Activated CD8-positive, alpha-beta memory T cell treated with anti-CD3 and anti-CD28 coated beads, Interleukin-2, amount 50 U/mL, for 4 hours (primary cell): ENCODE measurements at regions not wholly inside any gene's neighbourhood (a gene's known extent, or its start where the extent isn't known, plus 50 kb on each side); places are given as distances from the start of the nearest gene placed in this dataset.
"Not testable (repeated sequence)": the region's sequence is repeated elsewhere in the genome, so short reads cannot be mapped to it uniquely, and the experiment has no call there.

ENCODE experiments used
- DNase-seq: peaks from one replicate; pipeline ENCODE4 v3.0.0-alpha.2; 2020

DNA sequence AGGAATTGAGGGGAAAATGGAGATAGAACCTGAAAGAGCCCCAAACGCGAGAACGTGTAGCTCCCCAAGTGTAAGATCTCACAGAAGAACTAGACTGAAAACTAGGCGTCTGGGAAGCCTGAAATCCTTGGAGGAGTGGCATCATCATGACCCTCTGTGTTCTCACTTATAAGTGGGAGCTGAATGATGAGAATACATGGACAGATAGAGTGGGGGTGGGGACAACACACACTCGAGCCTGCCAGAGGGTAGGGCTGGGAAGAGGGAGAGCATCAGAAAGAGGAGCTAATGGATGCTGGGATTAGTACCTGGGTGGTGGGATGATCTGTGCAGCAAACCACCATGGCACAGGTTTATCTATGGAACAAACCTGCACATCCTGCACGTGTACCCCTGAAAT is 258.7 kb upstream of the NOTCH2NLA start:
- DNase-seq, result not testable (repeated sequence)

DNA sequence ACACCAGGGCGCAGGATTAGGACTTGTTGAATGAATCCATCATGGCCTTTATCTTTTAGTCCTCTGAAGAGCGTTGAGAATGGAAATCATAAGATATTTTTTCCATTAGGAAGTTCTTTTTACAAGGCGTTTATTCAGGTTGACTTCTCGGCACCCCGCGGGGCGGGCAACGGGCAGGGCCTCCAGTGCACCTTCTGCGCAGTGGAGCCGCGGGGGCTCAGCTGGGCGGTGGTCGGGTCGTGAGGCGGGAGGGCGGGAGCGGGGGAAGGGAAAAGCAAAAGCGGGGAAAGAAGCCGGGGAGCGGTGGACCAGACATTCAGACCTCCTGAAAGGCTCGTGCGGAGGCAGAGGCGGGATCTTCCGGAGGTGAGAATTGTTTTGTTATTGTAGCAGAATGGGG is 258.3 kb upstream of the NOTCH2NLA start:
- DNase-seq, result not testable (repeated sequence)

DNA sequence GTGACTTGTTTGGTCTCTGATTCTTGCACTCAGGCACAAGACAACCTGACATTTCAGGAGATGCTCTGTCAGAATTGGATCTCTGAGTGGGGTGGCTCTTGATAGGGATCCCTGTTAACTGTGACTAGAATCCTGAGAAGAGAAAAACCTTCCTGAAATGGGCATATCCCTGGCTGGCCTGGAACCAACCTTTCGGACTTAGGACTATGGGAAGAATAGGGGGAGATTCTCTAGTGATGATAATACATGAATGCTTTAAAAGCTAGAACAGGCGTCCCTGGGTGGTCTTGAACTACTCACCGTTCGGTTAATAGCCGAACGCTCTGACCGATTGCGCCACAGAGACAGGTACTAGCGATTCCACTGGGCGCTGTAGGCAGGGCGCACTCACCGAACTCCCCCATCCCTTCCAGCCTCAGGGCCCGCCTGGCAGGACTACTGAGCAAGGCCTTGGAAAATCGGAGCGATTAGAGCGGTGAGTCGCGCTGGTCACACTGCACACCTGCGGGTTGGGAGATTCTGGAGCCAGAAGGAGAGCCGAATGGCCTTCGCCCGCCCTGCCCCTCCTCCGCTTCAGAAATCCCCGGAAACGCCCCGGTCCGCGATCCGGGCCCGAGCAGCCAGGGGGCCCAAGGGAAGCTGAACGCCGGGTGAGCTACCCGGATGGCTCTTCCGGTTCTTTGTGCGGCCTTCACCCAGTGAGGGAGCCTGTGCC is 257.6 kb upstream of the NOTCH2NLA start:
- DNase-seq, result not testable (repeated sequence)

DNA sequence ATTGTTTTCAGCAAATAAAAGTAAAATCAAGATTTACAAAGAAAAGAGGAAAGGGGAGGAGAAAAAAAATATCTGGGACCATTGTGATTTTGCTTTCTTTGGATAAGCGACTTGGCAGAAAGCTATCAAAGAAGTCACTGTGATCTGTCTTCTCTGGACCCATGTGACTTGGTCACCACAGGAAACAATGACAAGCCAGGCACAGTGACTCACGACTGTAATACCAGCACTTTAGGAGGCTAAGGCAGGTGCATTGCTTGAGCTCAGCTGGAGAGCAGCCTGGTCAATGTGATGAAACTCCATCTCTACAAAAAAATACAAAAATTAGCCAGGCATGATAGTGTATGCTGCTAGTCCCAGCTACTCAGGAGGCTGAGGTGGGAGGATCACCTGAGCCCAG is 255.4 kb upstream of the NOTCH2NLA start:
- not testable (repeated sequence) for DNase-seq

DNA sequence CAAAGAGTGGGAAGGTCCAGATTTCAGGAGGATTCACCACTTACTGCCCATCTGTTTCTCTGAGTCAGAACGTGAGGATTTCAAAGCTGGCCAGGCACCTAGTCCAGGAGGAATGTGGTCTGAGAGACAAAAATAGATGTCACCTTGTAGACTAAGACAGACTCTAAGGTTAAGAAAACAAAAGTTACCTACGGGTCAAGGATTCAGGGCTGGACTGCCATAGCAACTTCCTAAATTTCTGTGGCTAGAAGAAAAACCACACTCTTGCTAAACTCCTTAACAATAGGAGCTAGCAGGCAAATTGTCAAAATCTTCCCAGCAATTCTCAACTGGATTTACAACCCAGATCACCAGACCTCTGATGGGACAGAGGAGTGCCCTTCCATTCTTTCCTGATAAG is 250.4 kb upstream of the NOTCH2NLA start:
- not testable (repeated sequence) for DNase-seq

DNA sequence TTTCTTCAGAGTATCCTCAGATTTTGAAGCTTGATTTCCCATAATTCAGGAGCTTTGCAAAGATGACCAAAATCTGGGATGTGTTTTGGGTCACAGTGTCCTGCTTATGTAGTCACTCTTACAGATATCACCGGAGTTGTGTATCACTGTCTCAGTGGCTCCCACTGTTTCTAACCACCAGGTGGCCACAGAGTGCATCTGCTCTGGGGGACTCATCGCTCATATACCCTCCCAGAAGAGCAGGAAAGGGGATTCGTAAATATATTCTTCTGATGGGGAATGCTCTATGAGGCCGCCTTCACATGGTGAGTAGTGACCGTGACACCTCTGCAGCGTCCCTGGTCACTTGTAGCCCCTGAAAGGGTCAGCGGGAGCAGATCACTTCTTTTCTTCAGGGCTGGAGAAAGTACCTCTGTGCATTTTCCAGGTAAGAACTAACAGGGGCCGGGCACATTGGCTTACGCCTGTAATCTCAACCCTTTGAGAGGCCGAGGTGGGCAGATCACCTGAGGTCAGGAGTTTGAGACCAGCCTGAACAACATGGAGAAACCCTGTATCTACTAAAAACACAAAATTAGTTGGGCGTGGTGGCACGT is 249.4 kb upstream of the NOTCH2NLA start:
- peak; percentile 33 for DNase-seq

DNA sequence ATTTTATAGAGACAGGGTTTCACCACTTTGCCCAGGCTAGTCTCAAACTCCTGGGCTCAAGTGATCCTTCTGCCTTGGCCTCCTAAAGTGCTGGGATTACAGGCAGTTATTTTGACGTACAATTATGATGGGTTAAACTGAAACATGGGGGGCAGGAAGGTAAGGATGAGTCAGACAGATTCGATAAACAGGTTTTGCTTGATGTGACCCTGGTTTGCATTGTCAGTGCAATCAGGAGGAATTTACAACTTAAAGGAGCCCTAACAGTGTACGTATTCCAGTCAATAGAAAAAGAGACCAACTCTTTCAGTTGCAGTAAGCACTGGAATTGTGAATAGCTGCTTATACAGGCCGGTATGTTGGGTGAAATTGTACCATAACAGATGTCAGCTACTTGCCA is 246.3 kb upstream of the NOTCH2NLA start:
- not testable (repeated sequence) for DNase-seq

DNA sequence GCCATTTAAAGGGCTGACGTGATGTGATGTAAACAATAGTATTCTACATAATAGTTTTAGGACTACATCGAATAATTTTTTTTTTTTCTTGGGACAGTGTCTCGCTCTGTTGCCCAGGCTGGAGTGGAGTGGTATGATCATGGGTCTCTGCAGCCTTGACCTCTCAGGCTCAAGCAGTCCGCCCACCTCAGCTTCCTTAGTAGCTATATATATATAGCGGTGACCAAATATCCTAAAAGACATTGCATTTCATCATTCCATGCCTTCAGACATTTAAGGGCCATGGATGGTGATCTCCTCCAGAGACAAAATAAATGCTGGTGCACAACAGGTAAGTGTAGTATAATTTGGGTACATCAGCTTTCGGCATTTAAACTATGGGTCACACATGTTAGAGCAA is 245.4 kb upstream of the NOTCH2NLA start:
- DNase-seq, result not testable (repeated sequence)

DNA sequence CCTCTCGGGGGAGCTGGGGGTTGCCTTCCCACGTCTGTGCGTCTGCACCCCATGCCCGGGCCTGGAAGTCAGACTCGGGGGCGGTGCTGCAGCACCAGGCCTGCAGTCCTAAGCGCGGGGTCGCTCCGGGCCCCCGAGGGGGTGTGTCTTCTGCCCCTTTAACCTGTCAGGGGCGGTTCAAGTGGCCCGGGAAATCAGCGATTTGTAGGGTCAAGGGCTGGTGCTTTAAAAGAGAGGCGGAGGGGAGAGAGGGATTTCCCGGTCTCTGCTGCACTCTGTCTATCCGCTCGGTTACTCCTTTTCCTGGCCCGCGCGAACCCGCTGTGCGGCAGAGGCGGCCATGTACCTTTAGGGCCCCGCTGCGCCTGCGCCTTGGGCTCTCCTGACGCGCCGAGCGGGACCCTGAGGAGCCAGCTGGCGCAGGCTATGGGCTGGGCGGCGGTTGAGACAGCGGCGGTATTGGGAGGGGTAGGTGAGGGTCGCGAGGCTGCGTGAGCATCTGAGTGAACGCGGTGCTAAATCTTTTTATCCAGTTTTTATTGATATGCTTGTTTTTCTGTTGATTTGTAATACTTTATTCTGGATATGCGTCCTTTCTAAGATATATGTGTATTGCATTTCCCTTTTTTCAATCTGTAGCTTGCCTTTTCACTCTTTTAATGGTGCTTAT is 243.5 kb upstream of the NOTCH2NLA start:
- DNase-seq, result peak; percentile 76

DNA sequence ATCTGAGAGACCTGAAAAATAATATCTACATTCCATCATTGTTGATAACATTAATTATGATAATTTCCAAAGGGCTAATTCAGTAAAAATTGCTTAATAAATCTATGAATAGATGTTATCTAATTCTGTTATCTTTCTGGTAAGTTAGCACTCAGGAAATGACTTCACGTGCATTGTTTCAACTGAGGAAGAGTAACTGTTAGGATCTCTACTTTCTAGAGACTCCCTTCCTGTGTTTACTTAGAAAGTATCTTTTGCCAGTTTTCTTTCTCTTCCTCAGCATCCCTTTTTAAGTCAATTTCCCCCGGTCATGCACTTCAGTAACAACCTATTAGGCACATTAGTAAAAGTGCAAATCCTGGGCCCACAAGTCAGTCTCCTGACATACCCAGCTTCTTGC is 231.1 kb upstream of the NOTCH2NLA start:
- not testable (repeated sequence) for DNase-seq

DNA sequence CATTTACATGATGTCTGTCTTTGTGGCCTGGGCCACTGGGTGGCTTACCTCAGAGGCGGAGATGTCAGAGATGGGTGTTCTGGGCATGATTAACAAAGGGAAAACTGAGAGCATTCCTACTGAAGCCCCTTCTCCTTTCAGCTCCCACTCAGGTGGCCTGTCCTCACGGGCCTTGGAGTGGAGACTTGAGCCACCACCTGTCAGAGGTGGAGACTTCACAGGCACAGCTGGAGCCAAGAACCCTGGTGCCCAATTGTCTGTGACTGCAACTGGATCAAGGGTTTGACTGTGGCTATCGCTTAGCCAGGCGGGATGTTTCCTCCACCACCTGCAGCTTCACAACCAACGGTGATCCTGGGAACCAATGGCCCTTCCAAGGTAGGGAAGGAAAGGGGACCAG is 230.5 kb upstream of the NOTCH2NLA start:
- not testable (repeated sequence) for DNase-seq

DNA sequence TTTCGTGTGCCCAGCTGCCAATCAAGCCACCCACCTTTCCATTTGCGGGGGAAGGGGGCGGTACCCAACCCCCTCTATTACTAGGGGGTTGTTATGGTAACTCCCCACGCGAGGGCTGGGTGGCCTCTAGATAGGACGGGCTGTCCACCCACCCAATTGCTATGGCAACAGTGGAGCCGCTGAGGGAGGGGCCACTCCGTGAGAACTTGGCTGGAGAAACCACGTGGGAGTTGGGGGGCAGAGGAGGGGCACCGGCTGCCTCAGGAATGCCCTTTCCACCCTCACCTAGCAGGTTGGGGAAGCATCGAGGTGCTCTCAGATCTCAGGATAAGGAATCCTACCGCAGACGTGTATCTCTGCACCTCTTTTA is 220.0 kb upstream of the NOTCH2NLA start:
- not testable (repeated sequence) for DNase-seq

DNA sequence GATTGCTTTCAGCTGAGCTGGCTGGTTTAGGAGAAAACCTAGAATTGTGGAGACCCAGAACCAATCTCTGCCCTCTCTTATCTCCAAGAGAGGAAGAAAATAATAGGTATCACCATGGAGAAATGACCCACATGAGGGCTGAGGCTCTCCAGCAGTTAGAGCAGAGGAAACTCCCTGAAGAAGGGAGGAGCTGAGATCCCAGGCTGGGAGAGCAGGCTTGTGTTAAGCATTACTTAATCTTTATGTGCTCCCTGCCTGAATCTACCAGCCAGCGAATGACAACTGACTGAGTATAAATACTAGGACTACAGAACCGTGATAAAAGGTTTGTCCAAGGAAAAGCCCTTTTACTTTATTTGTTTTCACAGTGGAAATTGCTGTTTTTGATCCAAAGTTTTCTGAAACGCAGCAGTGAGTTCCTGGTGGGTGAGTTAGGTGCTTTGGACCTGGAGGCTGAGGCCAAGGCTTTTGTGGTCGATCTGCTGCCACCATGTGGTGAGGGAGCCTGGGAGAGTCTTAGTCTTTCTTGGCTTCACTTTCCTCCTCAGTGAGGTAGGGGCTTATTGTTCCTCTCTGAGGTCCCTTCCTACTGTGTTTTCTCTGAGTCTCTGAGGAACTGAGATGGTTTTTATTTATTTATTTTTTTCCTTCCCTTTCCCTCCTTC is 219.5 kb upstream of the NOTCH2NLA start:
- peak; percentile 64 for DNase-seq

DNA sequence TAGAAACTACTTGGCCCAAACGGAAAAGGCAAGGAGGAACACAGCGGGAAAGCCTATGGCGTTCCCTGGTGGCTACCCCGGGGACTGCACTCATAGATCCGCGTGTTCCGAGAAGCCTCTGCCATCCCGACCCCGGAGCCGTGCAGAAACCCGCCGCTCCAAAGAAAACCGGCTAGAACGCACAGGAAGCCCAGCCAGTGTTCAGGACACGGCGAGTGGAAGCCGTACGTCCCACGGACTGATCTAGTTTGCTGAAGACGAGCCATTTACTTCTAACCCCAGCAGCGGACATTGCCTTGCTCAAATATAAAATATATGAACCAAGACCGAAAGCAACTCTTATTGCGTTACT is 215.0 kb upstream of the NOTCH2NLA start:
- DNase-seq, result peak; percentile 23

DNA sequence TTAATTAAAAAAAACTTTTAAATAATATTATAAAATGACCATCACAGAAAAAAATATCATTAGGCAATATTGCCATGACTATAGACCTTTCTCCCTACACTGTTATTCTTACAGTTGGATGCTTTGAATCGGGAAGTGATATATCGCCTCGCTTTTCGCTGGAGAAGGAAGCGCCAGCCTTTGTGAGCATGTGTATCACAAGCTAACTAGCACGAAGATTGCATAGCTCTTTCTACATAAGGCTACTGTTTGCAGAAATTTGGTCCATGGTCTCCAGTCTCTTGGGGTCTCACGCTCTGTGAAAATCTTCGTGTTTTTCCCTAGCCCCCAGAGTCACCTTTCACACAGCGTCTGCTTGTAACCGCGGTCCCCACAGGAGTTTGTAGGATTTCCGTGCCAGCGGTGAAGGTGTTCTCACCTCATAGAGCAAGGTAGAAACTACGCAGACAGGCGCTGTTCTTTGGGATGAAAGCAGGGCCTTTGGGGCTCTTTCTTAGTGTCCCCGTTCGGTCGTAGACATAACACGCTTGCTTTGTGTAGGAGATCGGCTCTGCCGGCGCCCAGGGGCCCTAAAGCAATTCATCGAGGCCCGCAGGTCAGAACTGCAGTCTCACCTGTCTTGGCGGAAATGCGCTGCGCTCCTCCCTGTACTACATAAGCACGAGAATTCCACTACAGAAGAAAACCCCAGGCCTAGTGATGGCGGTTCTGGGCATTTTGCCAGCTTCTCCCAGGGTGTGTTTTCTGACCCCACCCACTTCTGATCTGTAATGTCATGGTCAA is 214.5 kb upstream of the NOTCH2NLA start:
- DNase-seq, result not testable (repeated sequence)

DNA sequence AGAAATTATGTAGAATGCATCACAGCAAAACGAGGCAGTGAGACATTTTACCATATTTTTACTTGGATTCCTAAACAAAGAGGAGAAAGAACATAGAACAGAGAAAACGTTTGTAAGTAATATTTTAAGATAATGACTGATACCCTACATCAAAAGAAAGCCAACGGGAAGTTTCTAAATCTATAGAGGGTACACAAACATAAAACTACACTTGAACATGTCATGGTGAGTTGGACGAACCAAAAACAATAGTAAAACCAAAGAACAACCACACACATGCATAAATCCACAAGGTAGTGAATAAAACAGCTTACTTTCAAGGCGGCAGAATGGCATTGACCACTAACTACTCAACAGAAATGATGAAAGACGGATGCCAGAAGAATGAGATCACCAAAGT is 209.7 kb upstream of the NOTCH2NLA start:
- not testable (repeated sequence) for DNase-seq

DNA sequence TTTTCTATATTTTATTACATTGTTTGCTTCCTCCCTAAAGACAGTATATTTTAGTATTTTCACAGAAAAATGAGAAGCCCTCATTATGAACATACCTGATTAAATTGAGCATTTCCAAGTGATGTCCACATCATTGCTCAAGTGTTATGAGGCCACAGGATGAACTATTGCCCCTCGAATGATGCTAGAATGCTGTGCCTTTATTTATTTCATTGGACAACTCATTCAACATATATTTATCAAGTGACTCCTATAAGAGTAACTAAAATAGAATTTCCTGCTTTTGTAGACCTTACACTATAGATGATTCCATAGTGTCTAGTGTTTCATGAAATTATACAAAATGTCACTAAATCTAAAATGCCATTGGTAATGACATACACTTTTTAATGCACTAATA is 187.8 kb upstream of the NOTCH2NLA start:
- DNase-seq, result not testable (repeated sequence)

DNA sequence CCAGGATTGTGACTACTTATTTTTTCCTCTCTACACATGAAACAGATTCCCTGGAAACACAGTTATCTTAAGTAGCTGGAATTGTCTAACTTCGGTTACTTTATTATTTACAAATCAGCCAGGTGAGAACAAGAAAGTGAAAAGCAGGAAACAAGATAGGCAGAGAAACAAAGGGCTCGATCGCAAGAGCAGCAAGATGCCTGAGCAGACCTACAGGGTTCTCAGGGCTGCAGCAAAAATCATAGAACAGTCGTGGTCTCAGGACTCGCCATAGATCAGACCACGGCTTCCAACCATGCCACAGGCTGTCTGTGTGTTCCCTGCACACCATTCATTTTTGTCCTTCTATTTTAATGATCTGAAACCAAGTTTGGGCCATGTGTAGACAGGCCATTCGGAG is 186.2 kb upstream of the NOTCH2NLA start:
- DNase-seq, result not testable (repeated sequence)

DNA sequence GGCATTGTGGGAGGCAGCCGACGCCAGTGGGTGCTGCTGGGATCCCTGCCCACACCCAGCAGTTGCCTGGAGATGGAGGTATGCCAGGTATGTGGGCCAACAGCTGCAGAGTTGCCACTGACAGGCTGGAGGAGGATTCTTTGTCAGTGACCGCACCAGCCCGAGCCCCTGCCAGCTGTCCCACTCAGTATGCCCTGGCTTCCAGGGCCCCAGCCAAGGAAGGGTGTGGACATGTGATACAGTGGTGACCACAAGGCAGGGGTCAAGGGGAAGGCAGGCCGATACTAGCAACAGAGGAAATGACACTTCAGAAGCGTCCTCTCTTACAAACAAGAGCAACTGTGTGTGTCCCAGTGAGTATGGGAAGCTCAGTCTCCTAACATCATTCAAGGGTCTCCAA is 185.1 kb upstream of the NOTCH2NLA start:
- not testable (repeated sequence) for DNase-seq

DNA sequence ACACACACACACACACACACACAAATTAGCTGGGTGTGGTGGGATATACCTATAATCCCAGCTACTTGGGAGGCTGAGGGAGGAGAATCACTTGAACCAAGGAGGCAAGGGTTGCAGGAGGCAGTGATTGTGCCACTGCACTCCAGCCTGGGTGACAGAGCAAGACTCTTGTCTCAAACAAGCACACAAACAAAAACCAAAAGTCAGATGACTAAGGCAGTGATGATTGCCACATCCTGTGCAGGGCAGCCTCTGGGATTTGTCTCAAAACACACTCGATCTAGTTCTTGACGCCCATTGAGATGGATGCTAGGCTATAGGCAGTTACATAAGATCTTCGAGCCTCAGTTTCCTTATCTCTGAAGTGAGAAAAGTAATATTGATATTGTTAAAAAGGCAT is 183.1 kb upstream of the NOTCH2NLA start:
- DNase-seq, result not testable (repeated sequence)

DNA sequence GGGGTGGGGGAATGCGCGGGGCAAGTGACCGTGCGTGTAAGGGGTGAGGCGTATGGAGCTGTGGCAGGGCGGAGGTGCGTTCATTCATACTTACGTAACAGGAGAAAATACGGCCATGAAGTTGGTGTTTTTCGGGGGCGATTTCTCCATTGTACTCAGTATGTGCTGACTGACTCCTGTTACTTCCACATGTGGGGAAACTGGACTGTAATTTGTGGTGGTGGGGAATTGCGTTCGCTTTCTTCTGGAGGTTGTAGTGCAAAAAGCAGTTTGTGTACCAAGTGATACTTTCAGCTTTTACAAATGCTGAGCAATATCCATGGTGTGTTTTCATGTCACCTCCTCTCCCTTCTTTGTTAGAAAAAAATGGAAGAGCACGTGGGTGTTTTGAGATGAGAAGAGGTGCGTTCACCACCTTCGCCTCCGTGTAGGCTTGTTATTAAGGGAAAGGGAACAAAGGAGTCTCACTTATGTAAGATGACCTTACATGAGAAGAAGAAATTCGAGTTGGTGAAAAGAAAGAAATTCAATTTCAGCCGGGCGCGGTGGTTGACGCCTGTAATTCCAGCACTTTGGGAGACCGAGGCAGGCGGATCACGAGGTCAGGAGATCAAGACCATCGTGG is 181.1 kb upstream of the NOTCH2NLA start:
- not testable (repeated sequence) for DNase-seq

DNA sequence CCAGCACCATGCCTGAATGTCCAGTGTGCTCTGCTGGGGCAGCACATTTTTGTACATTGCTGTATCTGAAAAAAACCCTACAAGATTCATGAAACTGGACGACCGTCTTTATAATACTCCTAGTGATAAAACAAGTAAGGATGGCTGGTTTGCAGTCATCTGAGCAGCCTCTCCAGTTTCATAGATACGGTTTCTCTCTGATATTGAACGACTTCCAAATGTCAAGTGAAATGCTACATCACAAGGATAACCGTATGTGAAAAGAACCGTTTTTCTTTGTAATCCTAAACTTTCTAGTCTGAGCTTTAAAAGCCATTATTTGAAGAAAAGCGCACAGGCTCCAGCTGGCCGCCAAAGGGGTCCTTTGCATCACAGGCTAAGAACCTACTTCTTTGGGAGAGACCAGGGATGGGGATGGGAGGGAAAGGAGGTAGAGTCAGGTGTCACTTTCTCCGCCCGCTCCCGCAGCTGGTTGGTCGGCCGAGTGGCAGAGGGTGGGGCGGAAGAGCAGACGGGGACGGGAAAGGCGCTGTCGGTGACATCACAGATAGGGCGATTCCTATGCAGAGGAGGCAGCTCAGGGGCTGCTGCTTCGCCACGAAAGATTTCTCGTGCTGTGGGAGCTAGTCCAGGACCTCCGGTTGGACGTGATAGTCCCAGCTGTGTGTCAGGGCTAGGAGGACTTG is 180.4 kb upstream of the NOTCH2NLA start:
- DNase-seq, result not testable (repeated sequence)
